Medulla oblongata (tissue), 1 donor: ENCODE measurements at regions not wholly inside any gene's neighbourhood (a gene's known extent, or its start where the extent isn't known, plus 50 kb on each side); places are given as distances from the start of the nearest gene placed in this dataset.
"Not testable (repeated sequence)": the region's sequence is repeated elsewhere in the genome, so short reads cannot be mapped to it uniquely, and the experiment has no call there.

Source experiments
- DNase-seq: peaks from one replicate; pipeline ENCODE4 v3.0.0-alpha.2; 2015; ENCODE audit errors: extremely low spot score

- DNase-seq, result no peak
These were observed 352.4 kb downstream of the SPRY2 start for GRCh38 chr13:79988573-79988972.

- no peak for DNase-seq
These were observed 353.2 kb downstream of the SPRY2 start for GRCh38 chr13:79987761-79988160.

GRCh38 chr13:79987323-79987722 lies 353.6 kb downstream of the SPRY2 start:
- DNase-seq, result no peak

GRCh38 chr13:79986890-79987289 lies 354.0 kb downstream of the SPRY2 start:
- no peak for DNase-seq

GRCh38 chr13:79974935-79975650 lies 365.8 kb downstream of the SPRY2 start:
- not testable (repeated sequence) for DNase-seq

- no peak for DNase-seq
These were observed 367.4 kb downstream of the SPRY2 start for GRCh38 chr13:79973533-79973963.

GRCh38 chr13:79972066-79972569 lies 368.8 kb downstream of the SPRY2 start:
- no peak for DNase-seq

GRCh38 chr13:79966493-79966895 lies 374.4 kb downstream of the SPRY2 start:
- DNase-seq, result no peak

- no peak for DNase-seq
These were observed 374.9 kb downstream of the SPRY2 start for GRCh38 chr13:79966059-79966458.

- DNase-seq, result no peak
These were observed 394.4 kb downstream of the SPRY2 start for GRCh38 chr13:79946556-79946955.

- DNase-seq, result no peak
These were observed 397.4 kb downstream of the SPRY2 start for GRCh38 chr13:79943346-79944023.

- DNase-seq, result no peak
These were observed 399.2 kb downstream of the SPRY2 start for GRCh38 chr13:79941752-79942151.

- DNase-seq, result peak; percentile 29
These were observed 401.2 kb downstream of the SPRY2 start for GRCh38 chr13:79939689-79940088.

GRCh38 chr13:79937771-79938216 lies 403.1 kb downstream of the SPRY2 start:
- peak; percentile 50 for DNase-seq

GRCh38 chr13:79937311-79937710 lies 403.6 kb downstream of the SPRY2 start:
- peak; percentile 37 for DNase-seq

- DNase-seq, result peak; percentile 97
These were observed 404.4 kb downstream of the SPRY2 start for GRCh38 chr13:79936368-79937136.

GRCh38 chr13:79935121-79935520 lies 405.8 kb downstream of the SPRY2 start:
- no peak for DNase-seq

GRCh38 chr13:79933389-79933788 lies 407.5 kb downstream of the SPRY2 start:
- no peak for DNase-seq

- DNase-seq, result no peak
These were observed 408.4 kb downstream of the SPRY2 start for GRCh38 chr13:79932556-79932955.

- not testable (repeated sequence) for DNase-seq
These were observed 416.9 kb downstream of the SPRY2 start for GRCh38 chr13:79923973-79924556.

GRCh38 chr13:79919091-79919490 lies 421.8 kb downstream of the SPRY2 start:
- DNase-seq, result no peak

GRCh38 chr13:79918620-79919019 lies 422.3 kb downstream of the SPRY2 start:
- DNase-seq, result no peak
